IgD-negative memory B cell (primary cell): ENCODE measurements at regions not wholly inside any gene's neighbourhood (a gene's known extent, or its start where the extent isn't known, plus 50 kb on each side); places are given as distances from the start of the nearest gene placed in this dataset.
"Not testable (repeated sequence)": the region's sequence is repeated elsewhere in the genome, so short reads cannot be mapped to it uniquely, and the experiment has no call there.

Source experiments
- H3K27ac Mint-ChIP-seq, 3 donors: one replicate each; pipeline ENCODE4 v1.8.0; 2020 to 2022; ENCODE audit warnings: mild to moderate bottlenecking in 3 of 3, mixed read lengths in 3 of 3, moderate library complexity in 1 of 3
- H3K27me3 Mint-ChIP-seq: one replicate; pipeline ENCODE4 v1.8.0; 2021; ENCODE audit warnings: mixed read lengths
- H3K36me3 Mint-ChIP-seq: one replicate; pipeline ENCODE4 v1.8.0; 2020; ENCODE audit warnings: mild to moderate bottlenecking, mixed read lengths
- H3K4me1 Mint-ChIP-seq, 3 donors: one replicate each; pipeline ENCODE4 v1.8.0; 2020 to 2022; ENCODE audit warnings: mixed read lengths in 3 of 3, mild to moderate bottlenecking in 1 of 3
- H3K4me3 Mint-ChIP-seq, 4 donors: one replicate each; pipeline ENCODE4 v1.8.0; 2020 to 2022; ENCODE audit warnings: mild to moderate bottlenecking in 4 of 4, mixed read lengths in 4 of 4, moderate library complexity in 3 of 4
- H3K9me3 Mint-ChIP-seq, 3 donors: one replicate each; pipeline ENCODE4 v1.8.0; 2020 to 2021; ENCODE audit warnings: mixed read lengths in 3 of 3, mild to moderate bottlenecking in 1 of 3

GRCh38 chr2:126979039-126980003, 80.6 kb downstream of the TEX51 start:
- no peaks in the 10 kb centered on the region for H3K4me1 Mint-ChIP-seq
- H3K4me3 Mint-ChIP-seq = no peak overlapping the region
- H3K27me3 Mint-ChIP-seq = no peaks in the 10 kb centered on the region
- no peak overlapping the region for H3K27ac Mint-ChIP-seq
- H3K36me3 Mint-ChIP-seq = no peaks in the 10 kb centered on the region
- no peaks in the 10 kb centered on the region for H3K9me3 Mint-ChIP-seq

DNA sequence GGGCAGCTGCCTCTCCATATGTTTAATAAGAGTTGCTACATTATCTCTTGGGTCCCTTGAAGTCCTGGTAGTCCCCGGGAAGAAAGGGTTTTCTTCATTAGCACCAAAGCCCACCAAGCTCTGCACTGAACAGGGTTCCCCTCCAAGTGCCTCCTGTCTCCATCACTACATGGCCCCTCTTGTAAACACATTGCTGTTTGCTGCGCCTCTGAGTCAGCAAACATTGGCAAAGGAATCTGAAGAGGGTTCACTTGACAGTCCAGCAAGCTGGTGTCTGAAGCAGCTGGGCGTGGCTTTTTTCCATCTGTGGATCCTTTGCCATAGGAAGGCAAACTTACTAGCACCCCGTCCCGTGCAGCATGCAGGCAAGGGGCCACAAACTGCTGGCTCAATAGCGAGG, 82.8 kb downstream of the TEX51 start:
- Mint-ChIP-seq H3K4me3 (no peak overlapping the region), H3K9me3 (no peaks in the 10 kb centered on the region)

GRCh38 chr2:126982935-126983334, 84.2 kb downstream of the TEX51 start:
- no peak overlapping the region for H3K4me3 Mint-ChIP-seq
- H3K9me3 Mint-ChIP-seq = no peaks in the 10 kb centered on the region
- H3K27me3 Mint-ChIP-seq = peaks cover 1% of the 10 kb centered on the region
- H3K27ac Mint-ChIP-seq = no peak overlapping the region
- H3K36me3 Mint-ChIP-seq = no peaks in the 10 kb centered on the region
- no peaks in the 10 kb centered on the region for H3K4me1 Mint-ChIP-seq

More for the DNA sequence above, 82.8 kb downstream of the TEX51 start:
- Mint-ChIP-seq H3K27ac (no peak overlapping the region), H3K36me3 (no peaks in the 10 kb centered on the region), H3K27me3 (peaks cover 1% of the 10 kb centered on the region), H3K4me1 (no peaks in the 10 kb centered on the region)

- H3K36me3 Mint-ChIP-seq = no peaks in the 10 kb centered on the region
- H3K27ac Mint-ChIP-seq = no peak overlapping the region
- no peaks in the 10 kb centered on the region for H3K4me1 Mint-ChIP-seq
- no peak overlapping the region for H3K4me3 Mint-ChIP-seq
- peaks cover 18% of the 10 kb centered on the region for H3K27me3 Mint-ChIP-seq
- H3K9me3 Mint-ChIP-seq = no peaks in the 10 kb centered on the region
Measured at GRCh38 chr2:126986631-126987187, 88.0 kb downstream of the TEX51 start.

DNA sequence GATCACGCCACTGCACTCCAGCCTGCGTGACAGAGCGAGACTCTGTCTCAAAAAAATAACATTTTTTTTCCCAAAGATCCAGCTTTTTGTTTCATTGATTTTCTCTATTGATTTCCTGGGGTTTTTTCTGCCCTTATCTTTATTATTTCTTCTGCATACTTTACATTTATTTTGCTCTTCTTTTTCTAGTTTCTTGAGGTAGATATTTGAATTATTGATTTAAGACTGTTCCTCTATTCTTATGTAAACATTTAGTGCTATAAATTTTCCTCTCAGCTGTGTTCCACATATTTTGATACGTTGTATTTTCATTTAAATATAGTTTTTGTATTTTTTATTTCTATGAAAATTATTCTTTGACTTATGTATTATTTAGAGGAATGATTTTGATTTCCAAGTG, 89.8 kb downstream of the TEX51 start:
- no peaks in the 10 kb centered on the region for H3K36me3 Mint-ChIP-seq
- H3K9me3 Mint-ChIP-seq = no peaks in the 10 kb centered on the region
- no peak overlapping the region for H3K27ac Mint-ChIP-seq
- peaks cover 23% of the 10 kb centered on the region for H3K27me3 Mint-ChIP-seq
- H3K4me3 Mint-ChIP-seq = no peak overlapping the region
- no peaks in the 10 kb centered on the region for H3K4me1 Mint-ChIP-seq

- H3K27me3 Mint-ChIP-seq = peaks cover 23% of the 10 kb centered on the region
- H3K27ac Mint-ChIP-seq = not testable (repeated sequence)
Measured at GRCh38 chr2:126989064-126989463, 90.4 kb downstream of the TEX51 start.

DNA sequence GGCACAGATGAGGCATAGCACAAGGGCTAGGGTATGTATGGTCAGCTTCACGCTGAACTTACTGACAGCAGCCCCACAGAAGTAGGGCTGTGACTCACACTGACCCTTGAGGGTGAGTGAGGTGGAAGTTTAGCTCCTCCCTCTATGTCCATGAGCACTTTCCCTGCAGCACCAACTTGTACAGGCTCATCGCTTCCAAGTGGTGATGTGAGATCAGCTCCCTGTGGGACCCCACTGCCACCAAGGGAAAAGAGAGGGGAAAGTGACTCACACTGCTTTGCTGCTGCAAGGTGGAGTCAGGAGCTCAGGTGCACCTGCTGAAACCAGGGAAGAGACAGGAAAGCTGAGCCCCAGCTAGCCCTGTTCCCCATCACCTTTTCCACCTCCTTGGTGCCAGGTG, 91.5 kb downstream of the TEX51 start:
- H3K4me3 Mint-ChIP-seq = no peak overlapping the region
- H3K36me3 Mint-ChIP-seq = no peaks in the 10 kb centered on the region
- peak overlapping the region in 1 of 3 donors; percentile 1 for H3K27ac Mint-ChIP-seq
- no peaks in the 10 kb centered on the region for H3K4me1 Mint-ChIP-seq
- peaks cover 23% of the 10 kb centered on the region for H3K27me3 Mint-ChIP-seq
- no peaks in the 10 kb centered on the region for H3K9me3 Mint-ChIP-seq

More at GRCh38 chr2:126989064-126989463, 90.4 kb downstream of the TEX51 start:
- not testable (repeated sequence) for H3K9me3 Mint-ChIP-seq, H3K4me1 Mint-ChIP-seq, H3K4me3 Mint-ChIP-seq, H3K36me3 Mint-ChIP-seq

DNA sequence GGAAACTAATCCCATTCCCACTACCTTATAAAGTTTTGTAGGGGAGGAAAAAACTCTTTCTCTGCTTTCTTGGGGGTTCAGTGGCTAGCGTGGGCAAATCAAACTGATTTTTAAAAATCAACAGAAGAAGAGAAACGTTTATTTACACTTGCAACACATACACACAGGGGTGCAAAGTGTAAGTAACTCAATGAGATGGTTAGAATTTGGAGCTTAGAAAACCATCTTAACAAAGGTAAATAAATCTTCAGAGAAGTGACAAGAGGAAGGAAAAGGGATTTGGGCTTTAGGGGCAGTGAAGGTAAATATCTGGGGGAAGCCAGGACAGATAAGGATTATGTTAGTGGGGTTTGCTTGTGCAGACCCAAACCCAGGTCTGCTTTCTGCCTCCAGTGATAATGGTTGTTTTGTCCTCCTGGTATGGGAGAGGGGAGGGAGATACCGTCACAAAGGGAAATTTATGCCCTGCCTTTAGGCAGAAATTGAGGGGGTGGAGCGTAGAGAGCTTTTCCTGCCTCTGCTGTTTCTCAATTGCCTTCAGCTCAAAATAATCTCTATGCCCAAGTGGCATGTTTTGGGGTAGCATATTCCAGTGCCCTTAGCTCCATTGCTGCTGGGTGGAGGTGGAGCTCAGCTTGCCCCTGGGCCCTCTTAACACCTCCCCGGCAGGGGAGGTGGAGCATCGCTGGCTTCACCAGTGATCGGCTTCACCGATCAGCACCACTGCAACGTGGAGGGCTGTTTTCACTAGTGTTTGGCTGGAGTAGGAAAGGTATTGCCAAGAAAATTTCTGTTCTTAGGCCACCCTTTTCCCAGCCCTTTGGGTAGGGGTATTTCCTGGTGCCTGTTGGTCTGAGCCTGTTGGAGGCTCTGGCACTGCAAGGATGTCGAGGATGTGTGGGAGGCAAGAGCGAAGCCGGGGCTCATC, 92.2 kb downstream of the TEX51 start:
- Mint-ChIP-seq H3K27me3 (peaks cover 21% of the 10 kb centered on the region), H3K4me3 (no peak overlapping the region), H3K27ac (peak overlapping the region in 1 of 3 donors; percentile 1), H3K36me3 (no peaks in the 10 kb centered on the region), H3K9me3 (no peaks in the 10 kb centered on the region), H3K4me1 (no peaks in the 10 kb centered on the region)

GRCh38 chr2:126994340-126994777, 95.7 kb downstream of the TEX51 start:
- Mint-ChIP-seq H3K27ac (peak overlapping the region in 1 of 3 donors; percentile 43), H3K4me3 (no peak overlapping the region), H3K9me3 (no peaks in the 10 kb centered on the region), H3K36me3 (no peaks in the 10 kb centered on the region), H3K4me1 (no peaks in the 10 kb centered on the region), H3K27me3 (peaks cover 17% of the 10 kb centered on the region)

- Mint-ChIP-seq H3K4me1 (no peaks in the 10 kb centered on the region), H3K4me3 (peak overlapping the region in 1 of 4 donors; percentile 56), H3K27ac (no peak overlapping the region), H3K27me3 (peaks cover 7% of the 10 kb centered on the region), H3K9me3 (no peaks in the 10 kb centered on the region), H3K36me3 (no peaks in the 10 kb centered on the region)
Measured at GRCh38 chr2:126995621-126996377, 97.1 kb downstream of the TEX51 start.

DNA sequence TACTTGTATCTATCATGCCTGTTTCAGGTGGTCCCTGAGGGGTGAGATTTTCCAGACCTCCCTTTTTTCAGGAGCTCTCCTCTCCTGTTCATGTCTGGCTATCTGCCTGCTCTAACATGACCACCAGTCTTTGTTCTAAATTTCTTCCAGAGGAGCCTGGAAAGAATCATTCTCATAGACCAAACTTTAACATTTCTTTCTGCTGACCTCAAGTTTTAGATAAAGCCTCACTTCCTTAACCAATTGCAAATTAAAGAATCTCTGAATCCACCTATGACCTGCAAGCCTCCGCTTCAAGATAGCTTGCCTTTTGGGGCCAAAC, 97.6 kb downstream of the TEX51 start:
- Mint-ChIP-seq H3K4me3 (no peak overlapping the region), H3K27me3 (peaks cover 5% of the 10 kb centered on the region), H3K27ac (no peak overlapping the region), H3K36me3 (no peaks in the 10 kb centered on the region), H3K9me3 (no peaks in the 10 kb centered on the region), H3K4me1 (no peaks in the 10 kb centered on the region)
